SK-N-SH (cell line): ENCODE measurements at regions not wholly inside any gene's neighbourhood (a gene's known extent, or its start where the extent isn't known, plus 50 kb on each side); places are given as distances from the start of the nearest gene placed in this dataset.

Experiments used
- CTCF ChIA-PET: fragments of 300-600, 350-600 bp; formaldehyde crosslinking; extraction: SDS; loops from one replicate; lab custom pipeline; 2021; lab: Yijun Ruan, JAX
- POLR2A ChIA-PET: fragments of 350-600 bp; sonication (Branson Sonifier 250); formaldehyde crosslinking; extraction: SDS; loops from one replicate; lab custom pipeline; 2020; ENCODE audit warnings: antibody characterized with exemption, inconsistent platforms; lab: Yijun Ruan, JAX
- DNase-seq: peaks from one replicate; pipeline ENCODE4 v3.0.0; 2012
- H2AFZ ChIP-seq: fragments of 200-600 bp; sonication (generic); 2 replicates; pipeline ENCODE4 v1.8.1; 2016; ENCODE audit warnings: antibody characterized with exemption, mild to moderate bottlenecking, low read depth
- H3F3A ChIP-seq: fragments of 200-600 bp; sonication (generic); replicated peaks from 2 replicates; pipeline ENCODE3; 2016; ENCODE audit warnings: antibody characterized with exemption, mild to moderate bottlenecking; ENCODE audit not compliant: insufficient read depth
- H3K27ac ChIP-seq, 2 experiments: fragments of 200-500 bp in 1 of 2; fragments of 200-600 bp in 1 of 2; sonication (Bioruptor generic) in 1 of 2; sonication (generic), shearing (Covaris generic) in 1 of 2; 2 replicates each; pipeline versions ENCODE4 v1.5.1 to v1.6.1; 2014 to 2016; ENCODE audit warnings: low read depth in 2 of 2, inconsistent platforms in 1 of 2, low read length in 1 of 2, mild to moderate bottlenecking in 1 of 2, mixed read lengths in 1 of 2
- H3K27me3 ChIP-seq: fragments of 200-600 bp; sonication (generic), shearing (Covaris generic); 2 replicates; pipeline ENCODE4 v1.6.1; 2016; ENCODE audit warnings: mixed run types; ENCODE audit not compliant: insufficient read depth
- H3K36me3 ChIP-seq, 2 experiments: fragments of 200-500 bp in 1 of 2; fragments of 200-600 bp in 1 of 2; sonication (Bioruptor generic) in 1 of 2; sonication (generic) in 1 of 2; replicated peaks in 1 of 2; 2 replicates each; pipeline versions ENCODE3 to v1.5.1; 2014 to 2016; ENCODE audit warnings: low read length in 1 of 2, mild to moderate bottlenecking in 1 of 2; ENCODE audit not compliant: insufficient read depth in 2 of 2, control insufficient read depth in 1 of 2
- H3K4me1 ChIP-seq, 2 experiments: fragments of 200-500 bp in 1 of 2; fragments of 200-600 bp in 1 of 2; sonication (Bioruptor generic) in 1 of 2; sonication (generic), shearing (Covaris generic) in 1 of 2; 2 replicates each; pipeline versions ENCODE4 v1.5.1 to v1.6.1; 2014 to 2016; ENCODE audit warnings: low read depth in 1 of 2, low read length in 1 of 2, mixed run types in 1 of 2; ENCODE audit not compliant: insufficient read depth in 2 of 2, control insufficient read depth in 1 of 2
- H3K4me2 ChIP-seq: fragments of 200-600 bp; sonication (generic), shearing (Covaris generic); 2 replicates; pipeline ENCODE4 v1.6.1; 2017; ENCODE audit warnings: mixed run types
- H3K4me3 ChIP-seq, 2 experiments: fragments of 200-500 bp in 1 of 2; fragments of 200-600 bp in 1 of 2; sonication (Bioruptor generic) in 1 of 2; sonication (generic), shearing (Covaris generic) in 1 of 2; 2 replicates each; pipeline versions ENCODE4 v1.5.1 to v1.8.1; 2014 to 2016; ENCODE audit warnings: low read depth in 2 of 2, inconsistent platforms in 1 of 2, low read length in 1 of 2, mild to moderate bottlenecking in 1 of 2, mixed read lengths in 1 of 2, moderate library complexity in 1 of 2
- H3K79me2 ChIP-seq: fragments of 200-600 bp; sonication (generic); 2 replicates; pipeline ENCODE4 v1.8.1; 2017; ENCODE audit warnings: mild to moderate bottlenecking; ENCODE audit not compliant: insufficient read depth
- H3K9ac ChIP-seq: fragments of 200-600 bp; sonication (generic); 2 replicates; pipeline ENCODE4 v1.6.1; 2017; ENCODE audit warnings: mixed run types
- H3K9me2 ChIP-seq: fragments of 200-600 bp; sonication (generic); 2 replicates; pipeline ENCODE4 v1.6.1; 2017; ENCODE audit warnings: mixed run types
- H3K9me3 ChIP-seq: fragments of 200-600 bp; sonication (generic); 2 replicates; pipeline ENCODE4 v1.6.1; 2017; ENCODE audit warnings: mixed run types, mild to moderate bottlenecking, moderate library complexity
- H4K20me1 ChIP-seq: fragments of 200-600 bp; sonication (generic); 2 replicates; pipeline ENCODE4 v1.6.1; 2017; ENCODE audit warnings: mild to moderate bottlenecking, mixed run types; ENCODE audit not compliant: insufficient read depth
- CHD2 ChIP-seq: fragments of 150-350 bp; IDR thresholded peaks from 2 replicates; pipeline ENCODE4 v1.6.1; 2018; ENCODE audit warnings: low read length; ENCODE audit not compliant: partially characterized antibody
- EZH2phosphoT487 ChIP-seq: fragments of 200-600 bp; sonication (generic); IDR thresholded peaks from 2 replicates; pipeline ENCODE4 v1.6.1; 2017; ENCODE audit warnings: low read depth, mixed run types, mild to moderate bottlenecking, antibody characterized with exemption, moderate library complexity, borderline replicate concordance
- FOSL2 ChIP-seq: IDR thresholded peaks from 2 replicates; pipeline ENCODE4 v1.4.0; 2012; ENCODE audit warnings: low read depth, mild to moderate bottlenecking, moderate library complexity, borderline replicate concordance
- GABPA ChIP-seq: IDR thresholded peaks from 2 replicates; pipeline ENCODE4 v1.4.0; 2012; ENCODE audit warnings: low read depth, mild to moderate bottlenecking
- GATA2 ChIP-seq: sonication (generic); formaldehyde crosslinking; IDR thresholded peaks from 2 replicates; pipeline ENCODE4 v1.5.0; 2020; ENCODE audit warnings: mild to moderate bottlenecking, missing genetic modification reagents
- TAF1 ChIP-seq: IDR thresholded peaks from 2 replicates; pipeline ENCODE4 v1.6.1; 2012; ENCODE audit warnings: low read depth, mild to moderate bottlenecking, low read length, moderate library complexity, borderline replicate concordance
- TCF12 ChIP-seq: IDR thresholded peaks from 2 replicates; pipeline ENCODE4 v1.4.0; 2012
- TEAD4 ChIP-seq: IDR thresholded peaks from 2 replicates; pipeline ENCODE4 v1.4.0; 2012; ENCODE audit warnings: mild to moderate bottlenecking, borderline replicate concordance; ENCODE audit not compliant: insufficient read depth
- WGBS: methylation state at CpG from one replicate; pipeline ENCODE4 v1.1.6; 2017; ENCODE audit warnings: low lambda C conversion rate; 5-methylcytosine and 5-hydroxymethylcytosine counted together
- TF ChIP-seq, protein P1 (sequence below): fragments of 150-350 bp; IDR thresholded peaks from 2 replicates; pipeline ENCODE4 v1.6.1; 2016; ENCODE audit warnings: mild to moderate bottlenecking, low read depth, low read length
- TF ChIP-seq, protein P2 (sequence below): IDR thresholded peaks from 2 replicates; pipeline ENCODE4 v1.4.0; 2012; ENCODE audit warnings: low read depth
- TF ChIP-seq, protein P3 (sequence below): fragments of 200-600 bp; sonication (generic); IDR thresholded peaks from 2 replicates; pipeline ENCODE4 v1.6.1; 2017; ENCODE audit warnings: antibody characterized with exemption, mild to moderate bottlenecking, moderate library complexity
- TF ChIP-seq, protein P4 (sequence below): IDR thresholded peaks from 2 replicates; pipeline ENCODE4 v1.6.1; 2012; ENCODE audit warnings: mild to moderate bottlenecking, low read depth, low read length, moderate library complexity
- TF ChIP-seq, protein P5 (sequence below): IDR thresholded peaks from 2 replicates; pipeline ENCODE4 v1.4.0; 2012; ENCODE audit warnings: low read depth, borderline replicate concordance
- TF ChIP-seq, protein P6 (sequence below): IDR thresholded peaks from 2 replicates; pipeline ENCODE4; 2012

DNA sequence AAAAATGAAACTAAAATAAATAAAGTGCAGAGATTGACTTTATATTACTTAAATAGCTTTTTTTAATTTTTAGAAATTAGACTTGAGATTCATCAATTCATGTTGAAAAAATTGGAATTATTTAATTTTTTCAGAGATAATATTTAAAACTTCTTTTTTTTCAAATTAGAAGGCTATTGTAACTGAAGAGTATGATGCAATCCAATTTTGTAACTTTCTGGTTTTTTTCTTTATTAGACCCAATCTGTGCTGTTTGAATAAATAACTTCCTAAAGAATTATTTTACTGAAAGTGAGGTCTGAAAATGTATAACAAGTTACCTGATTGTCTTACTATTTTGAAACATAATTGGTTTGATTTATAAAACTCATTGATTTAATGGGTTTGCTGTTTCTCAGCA is 200.9 kb downstream of the MAD2L1 start (continued):
- TF ChIP-seq, protein P1, sequence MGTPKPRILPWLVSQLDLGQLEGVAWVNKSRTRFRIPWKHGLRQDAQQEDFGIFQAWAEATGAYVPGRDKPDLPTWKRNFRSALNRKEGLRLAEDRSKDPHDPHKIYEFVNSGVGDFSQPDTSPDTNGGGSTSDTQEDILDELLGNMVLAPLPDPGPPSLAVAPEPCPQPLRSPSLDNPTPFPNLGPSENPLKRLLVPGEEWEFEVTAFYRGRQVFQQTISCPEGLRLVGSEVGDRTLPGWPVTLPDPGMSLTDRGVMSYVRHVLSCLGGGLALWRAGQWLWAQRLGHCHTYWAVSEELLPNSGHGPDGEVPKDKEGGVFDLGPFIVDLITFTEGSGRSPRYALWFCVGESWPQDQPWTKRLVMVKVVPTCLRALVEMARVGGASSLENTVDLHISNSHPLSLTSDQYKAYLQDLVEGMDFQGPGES: no peak
- TF ChIP-seq, all 33 proteins: peak for 0

DNA sequence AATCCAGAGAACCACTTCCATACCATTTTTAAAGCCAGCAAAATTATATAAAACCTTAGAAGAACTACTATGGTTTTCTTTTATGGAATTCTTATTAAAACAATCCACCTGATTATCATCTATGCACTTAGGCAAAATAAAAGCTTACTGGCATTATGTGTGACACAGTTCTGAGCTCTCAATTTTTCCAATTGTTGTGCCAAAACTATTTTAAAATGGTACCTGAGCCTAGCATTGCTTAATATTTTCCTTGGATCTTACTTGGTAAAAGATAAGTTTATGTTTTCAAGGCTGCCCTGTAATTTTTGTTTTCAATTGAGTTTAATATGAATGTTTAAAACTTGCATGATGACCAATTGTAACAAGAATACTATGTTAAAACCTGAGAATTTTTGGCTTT is 201.3 kb downstream of the MAD2L1 start:
- H3K9me3 ChIP-seq: no peaks in the 10 kb centered on the region
- ChIA-PET POLR2A (no interaction called here), CTCF (interaction anchor here (0.7 kb wide), 1 partner anchor 11 kb away, joined by 3 read pairs; no protein-coding TSS in a partner anchor)
- no peak for DNase-seq
- no peak overlapping the region for H2AFZ ChIP-seq
- H3K36me3 ChIP-seq: no peaks in the 10 kb centered on the region
- H3K9ac ChIP-seq: no peak overlapping the region
- H3K4me2 ChIP-seq: no peak overlapping the region
- TF ChIP-seq, protein P1: no peak
- TF ChIP-seq, protein P2, sequence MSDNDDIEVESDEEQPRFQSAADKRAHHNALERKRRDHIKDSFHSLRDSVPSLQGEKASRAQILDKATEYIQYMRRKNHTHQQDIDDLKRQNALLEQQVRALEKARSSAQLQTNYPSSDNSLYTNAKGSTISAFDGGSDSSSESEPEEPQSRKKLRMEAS: no peak
- TF ChIP-seq, protein P3, sequence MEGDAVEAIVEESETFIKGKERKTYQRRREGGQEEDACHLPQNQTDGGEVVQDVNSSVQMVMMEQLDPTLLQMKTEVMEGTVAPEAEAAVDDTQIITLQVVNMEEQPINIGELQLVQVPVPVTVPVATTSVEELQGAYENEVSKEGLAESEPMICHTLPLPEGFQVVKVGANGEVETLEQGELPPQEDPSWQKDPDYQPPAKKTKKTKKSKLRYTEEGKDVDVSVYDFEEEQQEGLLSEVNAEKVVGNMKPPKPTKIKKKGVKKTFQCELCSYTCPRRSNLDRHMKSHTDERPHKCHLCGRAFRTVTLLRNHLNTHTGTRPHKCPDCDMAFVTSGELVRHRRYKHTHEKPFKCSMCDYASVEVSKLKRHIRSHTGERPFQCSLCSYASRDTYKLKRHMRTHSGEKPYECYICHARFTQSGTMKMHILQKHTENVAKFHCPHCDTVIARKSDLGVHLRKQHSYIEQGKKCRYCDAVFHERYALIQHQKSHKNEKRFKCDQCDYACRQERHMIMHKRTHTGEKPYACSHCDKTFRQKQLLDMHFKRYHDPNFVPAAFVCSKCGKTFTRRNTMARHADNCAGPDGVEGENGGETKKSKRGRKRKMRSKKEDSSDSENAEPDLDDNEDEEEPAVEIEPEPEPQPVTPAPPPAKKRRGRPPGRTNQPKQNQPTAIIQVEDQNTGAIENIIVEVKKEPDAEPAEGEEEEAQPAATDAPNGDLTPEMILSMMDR: no peak
- no peak for TF ChIP-seq TEAD4
- no peak for TF ChIP-seq GATA2 (CRISPR knock-in tag)
- no peak for TF ChIP-seq CHD2
- no peaks in the 10 kb centered on the region for H4K20me1 ChIP-seq
- no peaks in the 10 kb centered on the region for H3K4me1 ChIP-seq
- H3K4me3 ChIP-seq: no peak overlapping the region
- no peak overlapping the region for H3K27ac ChIP-seq
- no peaks in the 10 kb centered on the region for H3K79me2 ChIP-seq
- H3F3A ChIP-seq: no peaks in the 10 kb centered on the region
- H3K9me2 ChIP-seq: no peaks in the 10 kb centered on the region
- H3K27me3 ChIP-seq: no peaks in the 10 kb centered on the region

DNA sequence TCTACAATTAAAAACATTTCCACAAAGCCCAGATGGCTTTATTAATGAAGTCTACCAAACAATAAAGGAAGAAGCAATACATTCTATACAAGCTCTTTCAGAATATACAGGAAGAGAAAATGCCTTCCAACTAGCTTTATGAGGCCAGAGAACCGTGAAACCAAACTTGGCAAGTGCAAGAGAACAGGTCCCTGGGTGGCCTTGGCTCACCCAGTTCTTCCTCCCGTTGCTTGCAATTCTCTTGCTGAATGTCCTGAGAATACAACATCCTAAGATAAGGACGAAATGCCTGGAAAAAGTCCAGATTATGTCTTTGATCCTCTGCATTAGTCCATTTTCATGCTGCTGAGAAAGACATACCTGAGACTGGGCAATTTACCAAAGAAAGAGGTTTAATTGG is 204.9 kb downstream of the MAD2L1 start:
- Histone ChIP-seq H3K79me2 (no peaks in the 10 kb centered on the region), H3K9me3 (no peaks in the 10 kb centered on the region), H3K36me3 (no peaks in the 10 kb centered on the region), H3F3A (no peaks in the 10 kb centered on the region), H3K4me2 (no peak overlapping the region), H3K4me1 (no peaks in the 10 kb centered on the region), H3K9me2 (no peaks in the 10 kb centered on the region), H3K9ac (no peak overlapping the region), H4K20me1 (no peaks in the 10 kb centered on the region), H3K27me3 (no peaks in the 10 kb centered on the region), H2AFZ (no peak overlapping the region), H3K4me3 (no peak overlapping the region)
- DNase-seq: no peak
- CTCF ChIA-PET: no interaction called here
- WGBS: 36% methylated on average over 3 of the region's 3 CpGs
- POLR2A ChIA-PET: no interaction called here
- TF ChIP-seq TCF12 (no peak), TAF1 (no peak), GABPA (no peak), EZH2phosphoT487 (no peak), FOSL2 (no peak)
- TF ChIP-seq, protein P4, sequence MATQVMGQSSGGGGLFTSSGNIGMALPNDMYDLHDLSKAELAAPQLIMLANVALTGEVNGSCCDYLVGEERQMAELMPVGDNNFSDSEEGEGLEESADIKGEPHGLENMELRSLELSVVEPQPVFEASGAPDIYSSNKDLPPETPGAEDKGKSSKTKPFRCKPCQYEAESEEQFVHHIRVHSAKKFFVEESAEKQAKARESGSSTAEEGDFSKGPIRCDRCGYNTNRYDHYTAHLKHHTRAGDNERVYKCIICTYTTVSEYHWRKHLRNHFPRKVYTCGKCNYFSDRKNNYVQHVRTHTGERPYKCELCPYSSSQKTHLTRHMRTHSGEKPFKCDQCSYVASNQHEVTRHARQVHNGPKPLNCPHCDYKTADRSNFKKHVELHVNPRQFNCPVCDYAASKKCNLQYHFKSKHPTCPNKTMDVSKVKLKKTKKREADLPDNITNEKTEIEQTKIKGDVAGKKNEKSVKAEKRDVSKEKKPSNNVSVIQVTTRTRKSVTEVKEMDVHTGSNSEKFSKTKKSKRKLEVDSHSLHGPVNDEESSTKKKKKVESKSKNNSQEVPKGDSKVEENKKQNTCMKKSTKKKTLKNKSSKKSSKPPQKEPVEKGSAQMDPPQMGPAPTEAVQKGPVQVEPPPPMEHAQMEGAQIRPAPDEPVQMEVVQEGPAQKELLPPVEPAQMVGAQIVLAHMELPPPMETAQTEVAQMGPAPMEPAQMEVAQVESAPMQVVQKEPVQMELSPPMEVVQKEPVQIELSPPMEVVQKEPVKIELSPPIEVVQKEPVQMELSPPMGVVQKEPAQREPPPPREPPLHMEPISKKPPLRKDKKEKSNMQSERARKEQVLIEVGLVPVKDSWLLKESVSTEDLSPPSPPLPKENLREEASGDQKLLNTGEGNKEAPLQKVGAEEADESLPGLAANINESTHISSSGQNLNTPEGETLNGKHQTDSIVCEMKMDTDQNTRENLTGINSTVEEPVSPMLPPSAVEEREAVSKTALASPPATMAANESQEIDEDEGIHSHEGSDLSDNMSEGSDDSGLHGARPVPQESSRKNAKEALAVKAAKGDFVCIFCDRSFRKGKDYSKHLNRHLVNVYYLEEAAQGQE: no peak
- TF ChIP-seq, protein P5, sequence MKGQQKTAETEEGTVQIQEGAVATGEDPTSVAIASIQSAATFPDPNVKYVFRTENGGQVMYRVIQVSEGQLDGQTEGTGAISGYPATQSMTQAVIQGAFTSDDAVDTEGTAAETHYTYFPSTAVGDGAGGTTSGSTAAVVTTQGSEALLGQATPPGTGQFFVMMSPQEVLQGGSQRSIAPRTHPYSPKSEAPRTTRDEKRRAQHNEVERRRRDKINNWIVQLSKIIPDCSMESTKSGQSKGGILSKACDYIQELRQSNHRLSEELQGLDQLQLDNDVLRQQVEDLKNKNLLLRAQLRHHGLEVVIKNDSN: no peak
- TF ChIP-seq, protein P6, sequence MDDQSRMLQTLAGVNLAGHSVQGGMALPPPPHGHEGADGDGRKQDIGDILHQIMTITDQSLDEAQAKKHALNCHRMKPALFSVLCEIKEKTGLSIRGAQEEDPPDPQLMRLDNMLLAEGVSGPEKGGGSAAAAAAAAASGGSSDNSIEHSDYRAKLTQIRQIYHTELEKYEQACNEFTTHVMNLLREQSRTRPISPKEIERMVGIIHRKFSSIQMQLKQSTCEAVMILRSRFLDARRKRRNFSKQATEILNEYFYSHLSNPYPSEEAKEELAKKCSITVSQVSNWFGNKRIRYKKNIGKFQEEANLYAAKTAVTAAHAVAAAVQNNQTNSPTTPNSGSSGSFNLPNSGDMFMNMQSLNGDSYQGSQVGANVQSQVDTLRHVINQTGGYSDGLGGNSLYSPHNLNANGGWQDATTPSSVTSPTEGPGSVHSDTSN: no peak
- TF ChIP-seq, all 33 proteins: peak for 0
- no peak overlapping the region for H3K27ac ChIP-seq
